ENCODE measurements at regions not wholly inside any gene's neighbourhood (a gene's known extent, or its start where the extent isn't known, plus 50 kb on each side); places are given as distances from the start of the nearest gene placed in this dataset.
"Not testable (repeated sequence)": the region's sequence is repeated elsewhere in the genome, so short reads cannot be mapped to it uniquely, and the experiment has no call there.

DNA sequence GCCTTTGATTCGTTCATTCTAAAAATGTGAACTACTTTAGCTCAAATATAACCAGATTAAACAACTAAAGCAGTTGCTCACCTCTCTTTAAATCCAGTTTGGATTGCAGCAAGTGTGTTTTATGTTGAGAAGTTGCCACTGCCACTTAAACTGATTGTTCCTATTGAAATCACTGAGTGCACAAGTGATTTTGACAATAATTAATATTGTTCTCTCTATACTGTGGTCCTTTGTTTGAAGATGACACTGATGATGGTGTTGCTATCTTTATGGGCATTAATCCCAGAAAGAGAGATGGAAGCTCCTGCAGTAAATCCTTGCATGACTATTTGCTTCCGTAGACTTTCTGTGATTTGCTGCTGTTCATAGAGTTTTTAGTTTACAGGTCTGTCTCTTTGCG lies 251.4 kb upstream of the ZEB2 start:
- DNase-seq (ENCODE audit: low spot score): no peak

DNA sequence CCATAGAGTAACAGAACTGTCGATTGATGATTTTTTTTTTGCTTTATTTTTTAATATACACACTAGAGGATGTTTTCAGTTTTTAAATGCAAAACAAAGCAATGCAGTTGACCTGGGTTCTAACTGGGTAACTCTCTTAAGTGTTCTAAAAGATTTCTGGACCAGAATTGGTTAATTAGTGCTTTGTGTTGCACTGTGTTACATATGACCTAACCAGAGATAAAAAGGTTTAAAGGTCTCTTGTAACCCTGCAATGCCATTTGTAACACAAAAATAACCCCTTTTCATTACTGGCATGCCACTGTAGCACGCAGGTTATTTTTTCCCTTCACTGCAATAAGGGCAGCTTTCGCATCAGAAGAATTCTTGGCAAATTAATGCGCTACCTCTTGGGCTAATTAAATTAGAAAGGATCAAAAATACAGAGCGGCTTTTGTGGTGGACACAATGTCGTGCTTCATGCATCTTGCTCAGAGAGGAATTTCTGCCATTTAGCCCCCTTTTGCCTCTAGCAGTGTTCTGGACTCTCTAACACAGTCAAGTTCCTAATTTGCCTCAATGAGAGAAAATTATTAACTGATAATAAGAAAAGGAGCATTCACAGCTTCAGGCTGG lies 250.8 kb upstream of the ZEB2 start:
- no peak for DNase-seq (ENCODE audit: low spot score)

DNA sequence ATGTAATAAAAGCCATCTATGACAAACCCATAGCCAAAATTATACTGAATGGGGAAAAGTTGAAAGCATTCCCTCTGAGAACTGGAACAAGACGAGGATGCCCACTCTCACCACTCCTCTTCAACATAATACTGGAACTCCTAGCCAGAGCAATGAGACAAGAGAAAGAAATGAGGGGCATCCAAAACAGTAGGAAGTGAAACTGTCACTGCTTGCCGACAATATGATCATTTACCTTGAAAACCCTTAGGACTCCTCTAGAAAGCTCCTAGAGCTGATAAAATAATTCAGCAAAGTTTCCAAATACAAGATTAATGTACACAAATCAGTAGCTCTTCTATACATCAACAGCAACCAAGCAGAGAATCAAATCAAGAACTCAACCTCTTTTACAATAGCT lies 241.0 kb upstream of the ZEB2 start:
- not testable (repeated sequence) for DNase-seq (ENCODE audit: low spot score)

DNA sequence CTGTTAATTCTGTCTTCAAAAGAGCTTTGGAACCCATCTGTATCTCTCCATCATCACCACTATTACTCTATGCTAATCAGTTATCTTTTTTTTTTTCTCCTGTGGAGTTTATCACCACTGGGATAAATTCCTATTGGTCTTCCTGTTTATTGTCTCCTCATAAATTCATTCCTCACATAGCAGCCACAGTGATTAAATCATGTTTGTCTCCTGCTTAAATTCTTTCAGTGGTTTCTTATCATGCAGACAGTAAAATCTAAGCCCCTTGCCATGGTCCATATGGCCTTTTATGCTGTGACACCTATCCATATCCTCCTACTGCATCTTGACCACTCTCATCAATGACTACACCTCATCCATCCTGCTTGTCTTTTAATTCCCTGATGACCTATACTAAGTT lies 239.8 kb upstream of the ZEB2 start:
- DNase-seq (ENCODE audit: low spot score): no peak

DNA sequence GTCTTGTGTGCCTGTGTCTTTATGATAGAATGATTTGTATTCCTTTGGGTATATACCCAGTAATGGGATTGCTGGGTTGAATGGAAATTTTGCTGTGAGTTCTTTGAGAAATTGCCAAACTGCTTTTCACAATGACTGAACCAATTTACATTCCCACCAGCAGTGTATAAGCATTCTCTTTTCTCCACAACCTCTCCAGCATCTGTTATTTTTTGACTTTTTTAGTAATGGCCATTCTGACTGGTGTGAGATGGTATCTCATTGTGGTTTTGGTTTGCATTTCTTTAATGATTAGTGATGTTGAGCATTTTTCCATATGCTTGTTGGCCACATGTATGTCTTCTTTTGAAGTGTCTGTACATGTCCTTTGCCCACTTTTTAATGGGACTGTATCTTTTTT lies 238.3 kb upstream of the ZEB2 start:
- not testable (repeated sequence) for DNase-seq (ENCODE audit: low spot score)

DNA sequence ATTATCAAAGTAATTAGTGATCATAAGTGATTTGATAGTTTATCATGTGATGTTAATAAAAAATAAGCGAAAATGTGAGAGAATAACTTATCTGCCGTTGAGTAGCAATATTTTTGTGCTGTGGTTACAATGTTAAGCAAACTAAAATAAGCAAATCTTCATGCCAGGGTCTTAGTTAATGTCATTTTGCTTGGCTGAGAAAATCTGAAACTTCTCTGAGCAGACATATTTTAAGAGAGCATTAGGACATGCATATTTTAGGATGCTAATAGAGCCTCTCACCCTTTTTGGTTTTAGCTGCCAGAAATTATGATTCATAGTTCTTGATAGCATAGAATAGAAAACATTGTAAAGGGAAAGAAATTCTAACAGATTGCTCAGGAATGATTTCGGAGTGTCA lies 233.5 kb upstream of the ZEB2 start:
- DNase-seq (ENCODE audit: low spot score): no peak

DNA sequence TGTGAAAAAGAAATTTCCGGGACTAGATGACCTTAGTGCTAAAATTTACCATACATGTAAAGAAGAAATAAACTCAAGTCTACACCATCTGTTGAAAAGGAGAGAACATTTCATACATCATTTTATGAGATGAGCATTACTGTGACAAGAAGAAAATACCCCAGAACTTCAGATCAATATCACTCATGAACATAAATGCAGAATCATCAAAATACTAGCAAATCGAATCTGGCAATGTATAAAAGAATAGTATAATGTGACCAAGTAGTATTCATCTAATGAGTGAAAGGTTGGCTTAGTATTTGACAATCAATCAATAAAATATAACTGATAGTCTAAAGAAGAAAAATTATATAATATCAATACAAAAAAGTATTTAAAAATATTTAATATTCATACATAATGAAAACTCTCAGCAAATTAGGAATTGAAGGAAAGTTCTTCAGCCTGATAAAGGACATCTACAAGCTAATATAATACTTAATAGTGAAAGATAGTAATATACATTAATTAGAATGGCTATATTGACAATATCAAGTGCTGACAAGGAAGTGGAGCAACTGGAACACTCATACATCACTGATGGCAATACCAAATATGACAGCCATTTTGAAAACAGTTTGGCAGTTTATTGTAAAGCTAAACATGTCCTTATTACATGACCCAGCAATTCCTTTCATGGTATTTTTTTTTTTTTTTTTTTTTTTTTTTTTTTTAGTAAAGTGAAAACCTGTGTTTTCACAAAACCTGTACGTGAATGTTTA lies 231.4 kb upstream of the ZEB2 start:
- DNase-seq (ENCODE audit: low spot score): no peak

DNA sequence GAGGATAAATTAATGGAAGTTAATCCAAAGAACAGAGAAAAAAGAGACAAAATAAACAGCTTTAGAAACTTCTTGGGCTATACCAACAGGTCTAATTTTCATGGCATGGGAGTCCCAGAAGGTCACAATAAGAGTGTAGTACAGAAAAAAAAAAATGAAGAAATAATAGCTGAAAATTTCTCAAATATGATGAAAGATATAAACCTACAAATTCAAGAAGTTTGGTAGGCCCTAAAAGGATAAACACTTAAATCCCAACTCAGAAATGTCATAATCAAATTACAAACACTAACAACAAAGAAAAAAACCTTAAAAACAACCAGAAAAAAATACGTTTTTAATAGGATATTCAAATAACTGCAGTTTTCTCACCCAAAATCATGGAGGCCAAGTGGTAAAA lies 229.3 kb upstream of the ZEB2 start:
- no peak for DNase-seq (ENCODE audit: low spot score)

DNA sequence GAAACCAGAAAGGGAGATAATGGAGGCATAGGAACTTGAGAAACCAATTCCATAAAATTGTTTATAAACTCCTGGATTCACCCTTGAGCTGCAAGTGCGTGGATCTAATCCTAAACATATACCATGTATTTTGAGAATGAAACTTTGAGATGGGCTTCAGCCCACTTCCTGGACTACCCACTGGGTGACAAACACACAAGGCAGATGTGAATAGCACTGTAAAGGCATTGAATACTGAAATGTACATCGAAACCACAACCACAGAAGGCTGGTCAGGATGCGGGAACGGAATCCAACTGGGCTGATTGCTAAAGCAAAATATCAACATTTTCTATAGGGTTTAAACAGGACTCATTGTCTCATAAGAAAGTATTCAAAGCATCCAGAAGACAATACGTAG lies 228.5 kb upstream of the ZEB2 start:
- DNase-seq (ENCODE audit: low spot score): no peak

DNA sequence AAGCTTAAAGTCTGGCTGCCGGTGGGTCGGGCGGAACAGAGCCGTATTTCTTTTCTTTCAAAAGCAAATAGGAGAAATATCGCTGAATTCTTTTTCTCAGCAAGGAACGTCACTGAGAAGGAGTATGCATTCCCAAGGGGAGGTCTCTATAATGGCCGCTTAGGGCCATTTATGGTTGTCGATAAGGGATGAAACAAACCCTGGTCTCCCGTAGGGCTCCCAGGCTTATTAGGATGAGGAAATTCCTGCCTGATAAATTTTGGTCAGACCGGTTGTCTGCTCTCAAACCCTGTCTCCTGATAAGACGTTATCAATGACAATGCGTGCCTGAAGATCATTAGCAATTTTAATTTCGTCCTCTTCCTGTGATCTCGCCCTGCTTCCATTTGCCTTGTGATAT lies 227.7 kb upstream of the ZEB2 start:
- DNase-seq (ENCODE audit: low spot score): no peak

DNA sequence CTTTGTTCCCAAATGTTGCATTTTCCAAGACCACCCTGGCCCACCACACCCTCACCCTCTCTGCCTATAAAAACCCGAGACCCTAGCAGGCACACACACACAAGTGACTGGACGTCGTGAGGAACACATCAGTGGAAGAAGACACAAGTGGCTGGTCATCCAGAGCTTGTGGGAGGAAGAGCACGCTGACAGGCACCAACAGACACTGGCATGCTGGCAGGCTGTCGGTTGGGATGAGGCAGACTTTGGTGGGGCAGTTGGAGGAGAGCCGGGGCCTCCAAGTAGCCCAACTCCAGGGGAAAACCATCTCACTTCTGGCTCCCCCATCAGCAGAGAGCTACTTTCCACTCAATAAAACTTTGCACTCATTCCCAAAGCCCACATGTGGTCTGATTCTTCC lies 225.5 kb upstream of the ZEB2 start:
- DNase-seq (ENCODE audit: low spot score): no peak

DNA sequence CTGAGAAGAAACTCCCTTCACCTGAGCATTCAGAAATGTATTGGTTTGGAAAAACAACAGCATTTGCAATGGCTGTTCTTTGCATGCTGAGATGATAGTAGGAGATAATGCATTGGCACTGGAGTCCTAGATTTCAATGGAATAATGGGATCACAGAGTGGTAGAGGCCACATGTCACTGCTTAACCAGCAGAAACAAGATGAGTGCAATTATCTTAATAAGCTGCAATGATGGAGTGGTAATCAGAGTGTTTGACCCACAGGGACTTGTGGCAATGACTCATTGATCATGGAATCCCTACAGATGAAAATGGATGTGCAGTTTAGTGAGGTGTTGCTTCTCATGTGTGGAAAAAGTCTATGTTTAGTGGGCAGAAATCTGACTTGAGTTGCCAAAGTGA lies 218.8 kb upstream of the ZEB2 start:
- DNase-seq (ENCODE audit: low spot score): no peak

DNA sequence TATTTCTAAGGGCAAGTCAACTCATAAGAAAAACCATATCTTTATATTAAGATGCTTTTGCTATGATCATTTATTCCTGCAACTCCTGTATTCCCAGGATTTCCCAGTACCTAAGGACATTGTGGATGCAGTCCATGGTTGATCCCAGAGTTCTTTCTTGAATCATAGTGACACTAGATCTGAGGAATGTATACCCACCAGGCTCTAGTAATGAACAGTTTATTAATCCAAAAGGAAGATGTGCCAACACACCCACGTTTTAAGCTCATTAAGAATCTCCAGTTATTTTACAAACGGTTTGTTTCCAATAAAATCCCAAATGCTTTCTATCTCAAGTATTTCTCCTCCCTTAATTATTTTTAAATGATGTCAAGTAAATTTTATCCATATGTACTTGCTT lies 210.8 kb upstream of the ZEB2 start:
- no peak for DNase-seq (ENCODE audit: low spot score)

DNA sequence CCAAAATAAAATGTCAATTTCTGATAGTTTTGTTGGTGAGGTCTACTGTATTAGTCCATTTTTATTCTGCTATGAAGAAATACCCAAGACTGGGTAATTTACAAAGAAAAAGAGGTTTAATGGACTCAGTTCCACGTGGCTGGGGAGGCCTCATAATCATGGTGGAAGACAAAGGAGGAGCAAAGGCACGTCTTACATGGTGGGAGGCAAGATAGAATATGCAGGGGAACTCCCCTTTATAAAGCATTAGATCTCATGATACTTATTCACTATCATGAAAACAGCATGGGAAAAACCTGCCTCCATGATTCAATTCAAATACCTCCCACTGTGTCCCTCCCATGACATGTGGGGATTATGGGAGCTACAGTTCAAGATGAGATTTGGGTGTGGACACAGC lies 204.5 kb upstream of the ZEB2 start:
- DNase-seq (ENCODE audit: low spot score): not testable (repeated sequence)

DNA sequence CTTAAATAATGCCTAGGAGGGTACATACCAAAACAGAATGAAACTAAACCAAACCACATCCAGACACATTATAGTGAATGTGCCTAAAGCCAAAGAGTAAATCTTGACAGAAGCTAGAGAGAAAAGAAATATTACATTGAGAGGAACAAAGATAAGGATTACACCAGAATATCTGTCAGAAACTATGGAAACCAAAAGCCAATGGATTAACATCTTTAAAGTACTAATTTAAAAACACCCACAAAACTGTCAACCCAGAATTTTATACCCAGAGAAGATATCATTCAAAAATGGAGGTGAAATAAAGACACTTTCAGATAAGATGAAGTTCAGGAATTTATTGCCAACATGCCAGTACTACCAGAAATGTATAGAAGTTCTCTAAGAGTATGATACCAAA lies 198.5 kb upstream of the ZEB2 start:
- no peak for DNase-seq (ENCODE audit: low spot score)

DNA sequence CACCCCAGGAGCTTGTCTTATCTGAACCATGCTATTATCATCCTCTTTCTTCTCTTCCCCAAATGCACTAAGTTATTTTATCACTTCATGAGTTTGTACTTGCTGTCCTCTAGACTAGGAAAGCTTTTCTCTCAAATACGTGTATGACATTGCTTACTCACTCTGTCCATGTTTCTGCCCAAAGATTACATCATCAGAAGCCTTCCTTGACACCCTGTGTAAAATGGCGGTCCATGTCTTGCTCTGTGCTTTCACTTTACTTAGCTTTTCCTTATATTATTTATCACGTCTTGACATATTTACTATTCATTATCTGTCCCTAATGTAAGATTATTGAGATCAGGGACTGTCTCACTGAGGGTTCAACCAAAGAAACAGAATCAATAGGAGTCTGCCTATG lies 196.1 kb upstream of the ZEB2 start:
- no peak for DNase-seq (ENCODE audit: low spot score)

DNA sequence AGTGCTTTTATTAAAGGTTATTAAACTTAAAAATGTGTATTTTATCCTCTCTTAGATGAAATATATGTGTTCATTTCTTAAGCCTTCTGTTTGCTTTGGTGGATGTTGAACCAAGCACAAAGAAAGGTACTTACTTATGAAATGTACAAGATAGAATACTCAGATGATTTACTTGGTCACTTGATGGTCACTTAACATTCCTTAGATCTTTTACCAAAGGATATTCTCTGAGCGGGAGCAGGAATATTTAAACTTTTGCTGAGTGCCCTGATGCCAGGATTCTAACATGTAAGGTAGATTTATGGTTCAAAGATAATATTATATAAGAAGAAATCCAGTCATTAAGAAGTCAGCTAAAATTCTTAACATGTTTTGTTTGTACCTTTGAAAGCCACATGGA lies 193.5 kb upstream of the ZEB2 start:
- no peak for DNase-seq (ENCODE audit: low spot score)

DNA sequence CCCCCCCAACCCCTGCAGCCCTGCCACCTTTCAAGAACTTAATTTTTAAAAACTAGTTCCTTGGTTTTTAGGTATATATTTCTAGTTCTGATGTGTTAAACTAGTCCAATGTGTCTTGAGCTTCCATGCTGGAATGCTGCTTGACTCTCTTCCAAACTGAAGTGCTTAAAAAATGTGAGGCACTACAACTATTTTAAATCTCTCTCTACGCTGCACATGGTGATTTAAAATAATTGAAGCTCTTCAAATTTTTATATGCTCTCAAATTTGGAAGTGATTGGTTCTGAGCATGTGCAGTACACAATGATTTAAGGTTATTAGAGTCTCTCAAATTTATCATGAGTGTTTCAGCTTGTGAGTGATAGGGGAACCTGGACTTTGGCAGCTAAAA lies 192.6 kb upstream of the ZEB2 start:
- no peak for DNase-seq (ENCODE audit: low spot score)

DNA sequence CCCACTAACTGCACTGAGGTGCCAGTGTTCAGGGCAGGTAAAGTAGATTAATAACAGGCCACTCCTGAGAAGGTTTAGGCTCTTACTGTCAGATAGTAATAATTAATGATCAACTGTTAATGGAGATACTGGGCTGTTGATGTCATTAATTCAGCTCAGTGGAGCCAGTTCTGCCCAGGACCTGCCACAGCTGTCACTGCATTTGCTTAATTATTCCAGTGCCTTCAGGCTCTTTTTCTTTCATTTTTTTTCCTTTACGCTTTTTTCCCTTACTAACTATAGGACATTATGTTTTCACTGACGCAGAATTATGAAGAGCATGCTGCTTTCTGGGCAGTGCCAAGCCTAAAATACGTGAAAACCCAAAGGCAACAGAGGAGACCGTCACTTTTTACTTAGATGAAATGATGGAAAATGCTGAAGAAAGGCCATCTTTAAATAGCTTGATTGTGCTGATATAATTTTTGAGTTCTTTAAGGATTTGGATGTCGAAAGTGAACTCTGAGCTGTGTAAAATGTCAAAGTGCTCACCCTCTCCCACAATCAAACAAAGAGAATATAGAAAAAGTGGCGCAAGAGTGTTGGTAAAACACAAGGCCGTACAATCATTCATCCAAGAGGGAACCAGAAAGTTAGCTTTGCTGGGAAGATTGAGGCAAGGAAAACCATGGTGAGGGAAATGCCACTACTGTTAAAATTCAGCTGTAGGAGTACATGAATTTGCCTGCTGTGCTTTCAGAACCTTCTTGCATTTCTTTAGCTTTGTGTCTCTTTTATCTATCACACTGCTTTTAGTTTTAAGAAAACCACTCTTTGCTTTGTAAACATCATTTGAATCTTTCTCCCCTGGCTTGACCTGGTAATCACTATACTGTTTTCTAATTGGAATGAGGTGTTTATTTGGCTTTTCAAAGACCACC lies 192.0 kb upstream of the ZEB2 start:
- no peak for DNase-seq (ENCODE audit: low spot score)

DNA sequence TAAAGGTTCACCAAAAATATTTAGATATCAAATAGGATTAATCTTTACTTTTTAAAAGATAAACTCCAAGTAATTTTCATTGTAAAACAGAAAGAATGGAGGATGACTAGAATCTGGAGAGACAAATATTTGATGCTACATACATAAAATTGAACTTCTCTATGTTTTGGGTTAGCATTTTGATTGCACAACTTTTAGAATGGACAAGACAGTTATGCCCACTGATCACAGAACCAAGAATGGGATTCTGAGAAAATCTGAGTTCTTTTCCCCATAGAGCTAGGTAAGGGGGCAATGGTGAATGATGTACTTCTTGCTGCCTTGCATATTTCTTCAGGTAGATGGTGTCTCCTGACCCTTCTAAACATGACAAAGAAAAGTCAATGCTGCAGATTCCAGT lies 191.2 kb upstream of the ZEB2 start:
- DNase-seq (ENCODE audit: low spot score): no peak

DNA sequence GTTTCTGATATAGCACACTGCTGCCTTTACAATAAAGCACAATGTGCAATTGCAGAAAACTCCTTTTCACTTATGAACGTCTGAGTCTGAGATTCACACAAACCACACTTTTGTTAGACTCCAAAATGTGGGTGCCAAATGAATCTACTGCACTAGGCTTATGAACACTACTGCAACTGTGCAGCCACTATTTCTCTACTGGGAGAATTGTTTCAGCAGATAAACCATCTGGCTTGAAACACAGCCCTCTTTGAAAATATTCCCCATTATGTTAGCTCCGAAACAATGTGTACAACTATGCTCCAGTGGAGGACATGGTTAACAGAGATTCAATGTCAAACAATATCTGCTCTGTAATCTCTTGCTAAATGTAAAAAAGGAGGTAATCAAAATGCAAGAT lies 188.7 kb upstream of the ZEB2 start:
- DNase-seq (ENCODE audit: low spot score): no peak

DNA sequence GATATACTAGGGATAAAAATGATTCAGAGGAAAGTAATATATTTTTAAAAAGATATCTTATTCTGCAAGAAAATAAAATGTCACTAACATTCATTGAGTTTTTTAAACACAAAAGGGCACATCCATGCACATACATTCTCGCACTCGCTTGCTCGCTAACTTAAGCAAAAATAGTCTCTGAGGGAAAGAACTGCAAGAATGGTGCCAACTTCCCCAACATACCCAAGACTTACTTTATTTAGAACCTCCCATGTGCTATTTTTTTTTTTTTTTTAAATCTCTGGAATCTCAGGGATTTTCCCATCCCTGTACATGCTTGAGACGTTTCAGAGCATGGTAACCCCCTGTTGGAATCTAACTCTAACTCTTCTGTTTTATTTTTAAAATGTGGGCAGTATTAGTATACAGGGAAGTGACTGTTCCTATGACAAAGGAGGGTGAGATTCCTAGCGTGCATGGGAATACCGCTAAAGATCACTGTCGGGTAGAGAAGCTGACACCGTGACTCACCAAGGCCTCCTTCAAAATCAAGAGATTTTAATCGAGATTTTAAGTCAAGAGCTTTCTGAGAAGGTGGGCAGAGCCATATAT lies 187.9 kb upstream of the ZEB2 start:
- DNase-seq (ENCODE audit: low spot score): no peak

Measured in mesenteric fat pad (tissue), 1 donor.